GM18519 (cell line): ENCODE measurements at regions not wholly inside any gene's neighbourhood (a gene's known extent, or its start where the extent isn't known, plus 50 kb on each side); places are given as distances from the start of the nearest gene placed in this dataset.
A peak's percentile ranks its signal among the peaks of the same experiment; 100 is the strongest.
"Not testable (repeated sequence)": the region's sequence is repeated elsewhere in the genome, so short reads cannot be mapped to it uniquely, and the experiment has no call there.

Source experiments
- ATAC-seq: cut with Tn5 transposase; IDR thresholded peaks from one replicate; pipeline ENCODE4 v1.9.1; 2021; ENCODE audit warnings: mild to moderate bottlenecking, moderate library complexity; ENCODE audit not compliant: unreplicated experiment, low FRiP score

DNA sequence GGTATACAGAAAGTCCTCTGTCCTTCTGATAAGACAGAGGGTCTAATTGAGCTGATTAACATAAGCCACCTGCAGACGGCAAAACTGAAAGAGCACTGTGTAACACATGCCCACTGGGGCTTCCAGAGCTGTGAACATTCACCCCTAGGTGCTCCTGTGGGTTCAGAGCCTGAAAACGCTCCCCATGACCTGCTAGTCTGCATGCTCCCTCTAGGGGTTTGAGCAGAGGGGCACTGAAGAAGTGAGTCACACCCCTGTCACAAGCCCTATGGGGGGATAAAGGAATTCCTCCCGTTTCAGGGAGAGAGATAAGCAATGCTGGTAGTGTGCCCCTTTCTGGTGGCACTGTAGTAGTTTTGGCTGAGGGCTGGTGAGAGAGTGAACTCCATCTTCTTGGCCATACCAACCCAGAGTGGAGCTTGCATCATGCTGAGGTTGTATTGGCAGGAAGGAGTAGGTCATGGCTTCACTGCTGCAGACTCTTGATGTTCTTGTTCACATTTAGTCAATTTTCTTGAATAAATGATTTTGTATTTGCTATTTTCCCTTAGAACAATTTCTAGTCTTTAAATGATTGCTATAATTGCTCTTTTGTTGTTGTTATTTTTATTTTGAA, 637.5 kb upstream of the MAN1A1 start:
- no peak for ATAC-seq

- ATAC-seq, result no peak
These were observed 636.6 kb upstream of the MAN1A1 start for GRCh38 chr6:119985952-119986736.

DNA sequence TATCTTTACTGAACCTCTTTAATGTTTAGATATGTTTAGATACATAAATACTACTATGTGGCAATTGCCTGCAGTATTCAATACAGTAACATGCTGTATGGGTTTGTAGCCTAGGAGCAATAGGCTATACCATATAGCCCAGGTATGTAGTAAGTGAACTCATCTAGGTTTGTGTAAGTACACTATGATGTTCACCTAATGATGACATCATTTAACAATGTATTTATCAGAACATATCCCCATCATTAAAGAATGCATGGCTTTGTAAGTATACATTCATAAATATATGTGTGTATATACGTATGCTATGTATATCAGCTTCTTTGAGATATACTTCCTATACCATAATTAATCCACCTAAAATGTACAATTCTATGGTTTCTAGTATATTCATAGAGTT, 631.2 kb upstream of the MAN1A1 start:
- no peak for ATAC-seq

GRCh38 chr6:119979862-119980261, 630.3 kb upstream of the MAN1A1 start:
- ATAC-seq, result no peak

- ATAC-seq, result peak; percentile 34
These were observed 628.8 kb upstream of the MAN1A1 start for GRCh38 chr6:119978274-119978889.

DNA sequence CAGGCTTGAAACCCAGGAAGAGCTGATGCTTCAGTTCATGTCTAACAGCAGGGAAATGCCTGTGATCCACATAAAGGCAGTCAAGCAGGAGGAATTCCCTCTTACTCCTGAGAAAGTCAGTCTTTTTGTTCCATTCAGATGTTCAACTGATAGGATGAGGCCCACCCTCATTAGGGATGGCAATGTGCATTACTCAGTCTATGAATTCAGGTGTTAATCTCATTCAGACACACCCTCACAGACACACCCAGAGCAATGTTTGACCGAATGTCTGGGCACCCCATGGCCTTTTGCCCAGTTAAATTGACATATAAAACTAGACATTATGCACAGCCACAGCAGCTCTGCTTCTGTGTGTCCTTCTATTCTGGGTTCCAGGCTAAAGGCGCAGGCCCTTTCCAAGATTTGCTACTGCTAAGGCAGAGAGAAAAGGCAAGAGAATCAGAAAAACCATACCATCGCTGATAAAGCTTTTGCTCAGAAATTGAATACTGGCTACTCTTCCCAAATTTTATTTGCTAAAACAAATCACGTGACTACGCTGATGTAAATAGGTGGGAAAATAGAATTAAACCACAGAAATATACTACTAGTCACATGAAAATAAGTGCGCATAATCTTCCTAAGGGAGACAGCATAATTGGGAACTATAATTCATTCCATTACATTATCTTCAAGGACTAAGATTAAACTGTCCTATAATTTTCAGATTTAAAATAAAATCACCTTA, 625.0 kb upstream of the MAN1A1 start:
- ATAC-seq, result no peak

DNA sequence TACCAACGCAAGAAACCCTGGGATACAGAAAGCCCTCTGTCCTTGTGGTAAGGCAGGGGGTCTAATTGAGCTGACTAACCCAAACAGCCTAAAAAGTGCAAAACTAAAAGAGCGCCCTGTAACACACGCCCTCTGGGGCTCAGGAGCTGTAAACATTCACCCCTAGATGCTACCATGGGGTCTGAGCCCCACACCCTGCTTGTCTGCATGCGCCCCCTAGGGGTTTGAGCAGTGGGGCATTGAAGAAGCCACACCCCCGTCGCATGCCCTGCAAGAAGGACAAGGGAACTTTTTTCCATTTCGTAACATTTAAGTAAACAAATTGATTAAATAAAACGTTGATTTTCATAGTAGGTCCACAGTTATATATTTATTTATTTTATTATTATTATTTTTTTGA, 616.9 kb upstream of the MAN1A1 start:
- ATAC-seq, result peak; percentile 67

DNA sequence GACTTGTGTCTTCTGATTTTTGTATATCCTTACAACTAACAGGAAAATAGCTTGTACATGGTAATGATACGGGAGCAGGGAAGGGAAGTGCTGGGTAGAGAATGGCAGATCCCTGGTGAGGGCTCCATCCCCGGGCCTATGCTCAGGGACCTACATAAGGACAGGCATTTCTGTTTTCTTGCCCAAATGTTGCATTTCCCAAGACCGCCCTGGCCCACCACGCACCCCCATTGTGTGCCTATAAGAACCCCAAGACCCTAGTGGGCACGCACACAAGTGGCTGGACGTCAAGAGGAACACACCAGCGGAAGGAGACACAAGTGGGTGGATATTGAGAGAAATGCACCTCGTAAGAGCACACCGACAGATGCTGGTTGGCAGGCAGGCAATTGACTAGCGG, 616.3 kb upstream of the MAN1A1 start:
- no peak for ATAC-seq

GRCh38 chr6:119965008-119965407, 615.4 kb upstream of the MAN1A1 start:
- no peak for ATAC-seq

GRCh38 chr6:119962505-119962904, 612.9 kb upstream of the MAN1A1 start:
- ATAC-seq, result no peak

DNA sequence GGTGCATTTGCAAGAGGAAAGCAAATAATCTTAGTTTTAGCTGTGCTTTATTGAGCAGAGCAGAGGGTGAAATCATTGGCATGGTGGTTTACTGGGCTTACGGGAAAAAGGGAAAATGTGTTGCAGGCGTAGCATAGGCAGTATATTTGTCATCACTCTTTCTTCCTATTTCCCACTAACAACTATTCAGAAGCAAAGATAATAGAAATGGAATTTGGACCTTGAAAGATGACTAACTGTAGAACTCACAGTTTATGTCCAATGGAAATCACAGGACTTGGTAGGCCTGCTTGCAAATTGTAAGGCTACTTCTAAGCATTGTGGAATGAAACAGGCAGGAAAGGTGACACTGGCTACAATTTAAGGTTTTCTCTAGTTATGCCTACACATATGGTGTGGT, 611.9 kb upstream of the MAN1A1 start:
- no peak for ATAC-seq

DNA sequence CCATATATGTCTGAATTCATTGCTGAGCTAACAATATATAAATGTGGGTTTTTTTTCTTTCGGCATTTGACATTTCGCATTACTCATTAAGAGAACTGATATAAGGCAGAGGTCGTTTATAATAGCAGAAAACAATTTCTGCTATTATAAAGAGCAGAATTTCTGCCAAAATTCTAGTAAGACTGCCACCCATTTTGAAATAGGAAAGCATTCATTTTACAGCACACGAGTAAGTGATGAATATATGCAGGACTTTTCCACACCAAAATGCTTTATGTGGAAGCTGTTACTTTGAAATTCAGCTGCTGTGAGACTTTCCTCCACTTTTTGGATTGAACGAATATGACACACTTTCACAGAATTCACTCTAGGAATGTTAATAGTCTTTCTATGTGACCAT, 610.9 kb upstream of the MAN1A1 start:
- ATAC-seq, result no peak

GRCh38 chr6:119960036-119960435, 610.5 kb upstream of the MAN1A1 start:
- ATAC-seq, result no peak

- ATAC-seq, result no peak
These were observed 607.6 kb upstream of the MAN1A1 start for GRCh38 chr6:119957195-119957594.

GRCh38 chr6:119952696-119953095, 603.1 kb upstream of the MAN1A1 start:
- peak; percentile 54 for ATAC-seq

DNA sequence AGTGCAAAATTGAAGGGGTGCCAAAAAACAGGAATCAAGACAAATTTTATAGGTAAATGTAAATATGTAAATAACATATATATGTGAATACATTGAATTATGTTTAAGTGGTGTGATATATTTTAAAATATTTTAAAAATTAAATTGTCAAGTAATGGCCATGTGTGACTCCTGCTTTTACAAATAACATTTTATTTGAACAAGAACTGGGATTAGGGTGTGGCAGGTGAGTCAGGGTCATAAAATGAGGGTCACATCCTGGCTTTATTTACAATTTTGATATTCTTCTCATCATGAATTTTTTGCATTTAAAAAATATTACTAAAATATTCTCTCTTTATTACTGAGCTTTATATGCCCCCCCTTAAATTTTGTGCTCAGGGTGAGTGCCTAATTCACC, 601.1 kb upstream of the MAN1A1 start:
- no peak for ATAC-seq

DNA sequence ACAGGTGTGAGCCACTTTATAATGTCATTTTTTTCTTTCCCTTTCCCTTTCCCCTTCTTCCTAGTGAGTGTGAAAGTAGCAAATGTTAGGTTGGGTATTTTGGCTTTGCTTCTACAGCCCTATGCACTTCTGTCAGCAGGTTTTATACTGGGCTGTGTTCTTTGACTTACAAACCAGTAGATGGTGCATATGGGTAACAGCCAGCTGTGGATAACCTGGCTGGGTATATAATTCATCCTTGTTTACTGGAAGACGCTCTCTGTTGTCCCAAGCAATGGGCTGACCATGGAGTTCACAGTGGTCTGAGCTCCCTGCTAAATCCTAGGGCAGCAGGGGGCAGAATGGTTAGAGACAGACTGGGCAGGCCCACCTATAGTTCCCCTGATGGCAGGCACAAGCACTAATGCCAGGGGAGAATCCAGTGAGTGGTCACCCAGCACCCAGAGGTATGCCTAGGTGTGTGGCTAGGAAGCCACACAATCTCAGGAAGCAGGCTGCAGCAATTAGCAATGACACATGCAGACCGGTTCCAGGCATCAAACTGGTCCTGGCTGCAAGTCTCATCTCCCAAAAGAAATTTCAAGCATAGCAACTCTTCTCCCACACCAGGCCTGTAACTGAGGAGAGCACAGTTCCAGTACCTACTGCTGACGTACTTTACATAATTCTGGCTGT, 592.7 kb upstream of the MAN1A1 start:
- ATAC-seq, result no peak

DNA sequence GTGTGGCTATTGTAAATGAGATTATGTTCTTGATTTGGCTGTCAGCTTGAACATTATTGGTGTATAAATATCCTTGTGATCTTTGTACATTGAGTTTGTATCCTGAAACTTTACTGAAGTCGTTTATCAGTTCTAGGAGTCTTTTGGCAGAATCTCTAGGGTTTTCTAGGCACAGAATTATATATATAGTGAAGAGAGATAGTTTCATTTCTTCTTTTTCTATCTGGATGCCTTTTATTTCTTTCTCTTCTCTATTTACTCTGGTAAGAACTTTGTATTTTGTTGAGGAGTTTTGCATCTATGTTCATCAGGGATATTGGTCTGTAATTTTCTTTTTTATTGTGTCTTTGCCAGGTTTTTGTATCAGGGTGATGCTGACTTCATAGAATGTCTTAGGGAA, 589.2 kb upstream of the MAN1A1 start:
- ATAC-seq, result no peak

- no peak for ATAC-seq
These were observed 585.3 kb upstream of the MAN1A1 start for GRCh38 chr6:119934816-119935215.

GRCh38 chr6:119929121-119929520, 579.6 kb upstream of the MAN1A1 start:
- no peak for ATAC-seq

- ATAC-seq, result not testable (repeated sequence)
These were observed 575.3 kb upstream of the MAN1A1 start for GRCh38 chr6:119924888-119925287.
